NCI-H1105 (cell line): ENCODE measurements at regions not wholly inside any gene's neighbourhood (a gene's known extent, or its start where the extent isn't known, plus 50 kb on each side); places are given as distances from the start of the nearest gene placed in this dataset.

Experiments used
- DNase-seq: peaks from one replicate; lab custom pipeline; 2025; lab: John Stamatoyannopoulos, UW

- DNase-seq, result no peak
Measured at GRCh38 chr2:195498176-195498575, 158.8 kb upstream of the SLC39A10 start.

- no peak for DNase-seq
Measured at GRCh38 chr2:195496991-195497390, 160.0 kb upstream of the SLC39A10 start.

GRCh38 chr2:195495966-195496365, 161.1 kb upstream of the SLC39A10 start:
- DNase-seq, result no peak

GRCh38 chr2:195495351-195495750, 161.7 kb upstream of the SLC39A10 start:
- no peak for DNase-seq

- no peak for DNase-seq
Measured at GRCh38 chr2:195494451-195494850, 162.6 kb upstream of the SLC39A10 start.

- no peak for DNase-seq
Measured at GRCh38 chr2:195493416-195493815, 163.6 kb upstream of the SLC39A10 start.

- no peak for DNase-seq
Measured at GRCh38 chr2:195490319-195490718, 166.7 kb upstream of the SLC39A10 start.

GRCh38 chr2:195489101-195489500, 167.9 kb upstream of the SLC39A10 start:
- no peak for DNase-seq

GRCh38 chr2:195488567-195488966, 168.5 kb upstream of the SLC39A10 start:
- DNase-seq, result no peak

GRCh38 chr2:195486987-195487644, 169.9 kb upstream of the SLC39A10 start:
- no peak for DNase-seq

GRCh38 chr2:195486520-195486919, 170.5 kb upstream of the SLC39A10 start:
- DNase-seq, result no peak

- DNase-seq, result no peak
Measured at GRCh38 chr2:195482010-195482409, 175.0 kb upstream of the SLC39A10 start.

- no peak for DNase-seq
Measured at GRCh38 chr2:195480121-195480520, 176.9 kb upstream of the SLC39A10 start.

- no peak for DNase-seq
Measured at GRCh38 chr2:195479407-195479806, 177.6 kb upstream of the SLC39A10 start.

- no peak for DNase-seq
Measured at GRCh38 chr2:195477996-195478382, 179.0 kb upstream of the SLC39A10 start.

GRCh38 chr2:195477248-195477995, 179.6 kb upstream of the SLC39A10 start:
- no peak for DNase-seq

- DNase-seq, result no peak
Measured at GRCh38 chr2:195475336-195475735, 181.7 kb upstream of the SLC39A10 start.

- DNase-seq, result no peak
Measured at GRCh38 chr2:195473862-195474261, 183.2 kb upstream of the SLC39A10 start.

GRCh38 chr2:195472501-195473234, 184.4 kb upstream of the SLC39A10 start:
- DNase-seq, result no peak

GRCh38 chr2:195471807-195472206, 185.2 kb upstream of the SLC39A10 start:
- DNase-seq, result no peak

GRCh38 chr2:195471163-195471562, 185.9 kb upstream of the SLC39A10 start:
- DNase-seq, result no peak

- DNase-seq, result no peak
Measured at GRCh38 chr2:195470622-195471021, 186.4 kb upstream of the SLC39A10 start.

- no peak for DNase-seq
Measured at GRCh38 chr2:195468771-195469170, 188.3 kb upstream of the SLC39A10 start.
